Right forelimb (tissue), 1 donor: ENCODE measurements at regions not wholly inside any gene's neighbourhood (a gene's known extent, or its start where the extent isn't known, plus 50 kb on each side); places are given as distances from the start of the nearest gene placed in this dataset.

Experiments
- DNase-seq: peaks from one replicate; pipeline ENCODE4 v3.0.0-alpha.2; 2018

GRCh38 chr5:90185897-90186468, 223.6 kb downstream of the CETN3 start:
- DNase-seq = no peak

- DNase-seq = no peak
Observed at GRCh38 chr5:90184764-90185163, 224.8 kb downstream of the CETN3 start.

- DNase-seq = no peak
Observed at GRCh38 chr5:90182726-90183125, 226.8 kb downstream of the CETN3 start.

GRCh38 chr5:90174236-90174635, 235.3 kb downstream of the CETN3 start:
- DNase-seq = no peak

GRCh38 chr5:90173299-90174030, 236.1 kb downstream of the CETN3 start:
- DNase-seq = no peak

GRCh38 chr5:90171466-90171865, 238.1 kb downstream of the CETN3 start:
- DNase-seq = no peak

GRCh38 chr5:90170261-90170660, 239.3 kb downstream of the CETN3 start:
- no peak for DNase-seq

GRCh38 chr5:90169078-90169477, 240.5 kb downstream of the CETN3 start:
- DNase-seq = no peak

GRCh38 chr5:90168399-90168798, 241.2 kb downstream of the CETN3 start:
- DNase-seq = no peak

- no peak for DNase-seq
Observed at GRCh38 chr5:90166816-90167215, 242.7 kb downstream of the CETN3 start.

- DNase-seq = no peak
Observed at GRCh38 chr5:90162324-90162723, 247.2 kb downstream of the CETN3 start.

GRCh38 chr5:90161414-90161813, 248.1 kb downstream of the CETN3 start:
- DNase-seq = no peak

GRCh38 chr5:90158131-90158530, 251.4 kb downstream of the CETN3 start:
- DNase-seq = no peak

GRCh38 chr5:90153031-90153430, 256.5 kb downstream of the CETN3 start:
- DNase-seq = no peak

- no peak for DNase-seq
Observed at GRCh38 chr5:90144625-90145327, 264.8 kb downstream of the CETN3 start.

GRCh38 chr5:90142541-90142940, 267.0 kb downstream of the CETN3 start:
- DNase-seq = no peak

GRCh38 chr5:90141984-90142383, 267.6 kb downstream of the CETN3 start:
- DNase-seq = no peak

- DNase-seq = no peak
Observed at GRCh38 chr5:90136952-90137528, 272.5 kb downstream of the CETN3 start.

- no peak for DNase-seq
Observed at GRCh38 chr5:90135779-90136378, 273.7 kb downstream of the CETN3 start.

GRCh38 chr5:90134892-90135291, 274.7 kb downstream of the CETN3 start:
- DNase-seq = peak; percentile 53

- no peak for DNase-seq
Observed at GRCh38 chr5:90134381-90134780, 275.2 kb downstream of the CETN3 start.

- DNase-seq = no peak
Observed at GRCh38 chr5:90133941-90134340, 275.6 kb downstream of the CETN3 start.

GRCh38 chr5:90131383-90132133, 278.0 kb downstream of the CETN3 start:
- DNase-seq = no peak
